ENCODE measurements at regions not wholly inside any gene's neighbourhood (a gene's known extent, or its start where the extent isn't known, plus 50 kb on each side); places are given as distances from the start of the nearest gene placed in this dataset.

DNA sequence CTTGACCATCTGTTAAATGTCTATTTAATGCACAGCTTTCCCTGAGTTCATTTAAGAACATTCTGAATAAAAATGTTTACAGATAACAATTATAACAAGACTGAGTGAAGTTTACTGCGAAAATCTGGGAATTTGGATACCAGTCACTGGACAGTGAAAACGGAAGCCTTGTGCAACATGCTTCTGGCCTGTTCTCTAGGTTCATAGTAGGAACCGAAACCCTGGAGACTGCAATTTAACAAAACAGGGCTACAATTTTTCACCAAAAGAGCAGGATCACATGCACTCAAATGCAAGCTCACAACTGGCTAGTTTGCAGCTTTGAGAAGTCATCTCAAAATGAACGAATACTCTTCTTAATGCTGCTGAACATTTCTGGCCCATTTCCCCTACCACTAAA, 435.9 kb downstream of the NR2F2 start:
- TF ChIP-seq, protein P1, sequence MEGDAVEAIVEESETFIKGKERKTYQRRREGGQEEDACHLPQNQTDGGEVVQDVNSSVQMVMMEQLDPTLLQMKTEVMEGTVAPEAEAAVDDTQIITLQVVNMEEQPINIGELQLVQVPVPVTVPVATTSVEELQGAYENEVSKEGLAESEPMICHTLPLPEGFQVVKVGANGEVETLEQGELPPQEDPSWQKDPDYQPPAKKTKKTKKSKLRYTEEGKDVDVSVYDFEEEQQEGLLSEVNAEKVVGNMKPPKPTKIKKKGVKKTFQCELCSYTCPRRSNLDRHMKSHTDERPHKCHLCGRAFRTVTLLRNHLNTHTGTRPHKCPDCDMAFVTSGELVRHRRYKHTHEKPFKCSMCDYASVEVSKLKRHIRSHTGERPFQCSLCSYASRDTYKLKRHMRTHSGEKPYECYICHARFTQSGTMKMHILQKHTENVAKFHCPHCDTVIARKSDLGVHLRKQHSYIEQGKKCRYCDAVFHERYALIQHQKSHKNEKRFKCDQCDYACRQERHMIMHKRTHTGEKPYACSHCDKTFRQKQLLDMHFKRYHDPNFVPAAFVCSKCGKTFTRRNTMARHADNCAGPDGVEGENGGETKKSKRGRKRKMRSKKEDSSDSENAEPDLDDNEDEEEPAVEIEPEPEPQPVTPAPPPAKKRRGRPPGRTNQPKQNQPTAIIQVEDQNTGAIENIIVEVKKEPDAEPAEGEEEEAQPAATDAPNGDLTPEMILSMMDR (IDR thresholded peaks at IDR 0.05; ENCODE audit: low read depth, low read length, poor library complexity, severe bottlenecking): no peak
- TF ChIP-seq EZH2phosphoT487 (IDR thresholded peaks at IDR 0.05; ENCODE audit: borderline replicate concordance, low read length): no peak
